Activated CD4-positive, alpha-beta T cell treated with anti-CD3 and anti-CD28 coated beads, Interleukin-2, Interleukin-6, amounts not matched to agents 100 ng/mL and 50 ng/mL, durations not matched to agents 16 hours and 8 hours (primary cell): ENCODE measurements at regions not wholly inside any gene's neighbourhood (a gene's known extent, or its start where the extent isn't known, plus 50 kb on each side); places are given as distances from the start of the nearest gene placed in this dataset.

Experiments used
- DNase-seq: peaks from one replicate; pipeline ENCODE4 v3.0.0-alpha.2; 2020

DNA sequence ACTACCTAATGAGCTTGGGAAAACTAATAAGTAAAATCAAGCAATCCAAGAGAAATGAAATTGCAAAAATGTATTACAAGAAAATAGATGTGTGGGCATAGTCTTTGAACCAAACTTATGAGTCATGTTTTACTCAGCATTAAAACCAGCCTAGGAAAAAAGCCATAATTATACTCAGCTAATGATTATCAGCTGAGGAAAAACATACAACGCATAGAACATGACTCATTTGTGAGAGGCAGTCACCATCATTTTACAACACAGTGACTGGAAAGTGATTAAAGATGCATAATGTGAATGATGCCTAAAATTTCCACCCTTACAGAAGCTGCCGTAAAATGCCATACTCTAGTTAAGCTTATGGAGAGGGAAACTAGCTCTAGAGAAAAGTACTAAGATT, 238.0 kb upstream of the EOMES start:
- DNase-seq: peak; percentile 18

DNA sequence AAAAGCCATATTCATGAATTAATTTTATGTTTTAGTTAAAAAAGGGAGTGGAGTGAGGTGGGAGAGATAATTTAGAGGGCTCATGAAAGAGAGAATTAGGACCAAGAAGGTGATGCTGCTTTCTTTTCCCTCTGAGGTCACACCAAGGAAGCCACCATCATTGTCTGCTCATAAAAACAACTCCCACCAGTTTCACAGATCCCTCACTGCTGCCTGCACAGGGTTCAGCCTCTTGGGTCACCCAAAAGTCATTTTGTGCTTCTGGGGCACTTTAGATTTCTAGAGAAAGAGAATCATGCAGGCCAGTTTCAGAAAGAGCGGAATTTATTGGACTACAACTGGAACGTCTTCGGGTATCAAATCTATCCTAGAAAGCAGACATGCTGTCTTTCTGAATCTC, 241.4 kb upstream of the EOMES start:
- no peak for DNase-seq

DNA sequence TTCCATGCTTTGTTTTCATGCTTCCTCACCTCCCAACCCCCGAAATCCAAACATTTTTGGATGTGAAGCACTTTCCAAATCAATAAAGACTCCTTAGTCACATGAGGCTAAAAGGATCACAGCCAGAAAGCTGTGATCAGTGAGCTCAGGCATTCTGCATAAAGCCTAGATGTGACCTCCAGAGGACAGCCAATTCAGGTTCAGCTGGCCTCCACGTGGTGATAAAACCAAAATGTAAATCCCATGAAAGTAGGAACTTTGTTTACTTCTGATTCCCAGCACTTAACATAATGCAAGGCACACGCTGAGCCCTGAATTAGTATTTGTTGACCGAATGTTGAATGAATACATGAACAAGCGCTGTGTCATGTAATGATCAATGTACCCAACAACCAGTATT, 249.5 kb upstream of the EOMES start:
- no peak for DNase-seq

DNA sequence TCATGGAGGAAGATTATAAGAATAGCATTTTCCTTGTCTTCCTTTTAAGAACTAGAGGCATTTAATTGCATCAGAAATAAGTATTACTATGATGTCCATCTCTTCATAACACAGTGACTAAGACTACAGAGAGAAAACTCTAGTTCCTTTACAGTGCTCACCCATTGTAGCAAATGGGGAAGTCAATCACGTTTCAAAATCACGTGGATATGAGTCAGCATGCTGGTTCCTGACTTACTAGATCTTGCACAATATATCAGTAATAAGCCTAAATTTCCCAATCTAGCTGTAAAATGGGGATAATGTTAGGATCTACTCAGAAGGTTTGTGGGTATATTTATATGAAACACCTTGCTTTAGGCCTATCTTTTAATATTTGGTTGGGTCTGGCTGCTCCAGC, 254.8 kb upstream of the EOMES start:
- peak; percentile 20 for DNase-seq

DNA sequence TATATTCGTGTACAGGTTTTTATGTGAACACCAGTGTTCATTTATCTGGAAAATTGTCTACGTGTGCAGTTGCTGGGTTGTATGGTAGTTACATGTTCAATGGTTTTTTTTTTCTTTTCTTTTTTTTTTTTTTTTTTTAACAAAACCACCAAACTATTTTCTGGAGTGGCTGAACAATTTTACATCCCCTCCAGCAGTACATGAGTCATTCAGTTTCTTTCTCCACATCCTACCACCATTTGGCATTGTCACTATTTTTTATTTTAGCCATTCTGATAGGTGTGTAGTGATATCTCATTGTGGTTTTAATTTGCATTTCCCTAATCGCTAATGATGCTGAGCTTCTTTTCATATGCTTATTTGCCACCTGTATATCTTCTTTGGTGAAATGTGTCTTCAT, 256.3 kb upstream of the EOMES start:
- no peak for DNase-seq

DNA sequence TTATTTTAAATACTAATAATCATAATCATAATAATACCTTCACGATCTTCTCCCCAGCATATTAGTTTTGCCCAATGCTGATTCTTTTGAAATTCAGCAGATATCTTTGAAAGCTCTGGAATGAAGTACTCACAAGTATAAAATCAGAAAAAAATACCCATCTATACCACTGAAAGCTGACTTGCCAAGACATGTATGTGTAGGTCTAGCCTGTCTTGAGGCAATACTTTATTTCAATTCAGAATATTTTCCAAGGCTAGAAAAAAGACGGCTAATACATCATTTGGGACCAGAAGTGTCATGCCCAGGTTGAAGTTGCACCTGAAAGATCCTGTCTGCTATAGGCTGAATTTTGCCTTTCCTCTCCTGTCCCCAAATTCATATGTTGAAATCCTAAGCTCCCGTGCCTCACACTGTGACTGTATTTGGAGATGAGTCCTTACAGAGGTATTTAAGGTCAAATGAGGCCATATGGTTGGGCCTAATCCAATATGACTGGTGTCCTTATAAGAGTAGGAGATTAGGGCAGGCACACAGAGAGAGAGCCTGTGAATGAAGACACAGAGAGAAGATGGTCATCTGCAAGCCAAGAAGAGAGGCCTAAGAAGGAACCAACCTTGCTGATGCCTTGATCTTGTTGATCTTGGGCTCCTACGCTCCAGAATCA, 255.9 kb upstream of the CMC1 start:
- DNase-seq: no peak

DNA sequence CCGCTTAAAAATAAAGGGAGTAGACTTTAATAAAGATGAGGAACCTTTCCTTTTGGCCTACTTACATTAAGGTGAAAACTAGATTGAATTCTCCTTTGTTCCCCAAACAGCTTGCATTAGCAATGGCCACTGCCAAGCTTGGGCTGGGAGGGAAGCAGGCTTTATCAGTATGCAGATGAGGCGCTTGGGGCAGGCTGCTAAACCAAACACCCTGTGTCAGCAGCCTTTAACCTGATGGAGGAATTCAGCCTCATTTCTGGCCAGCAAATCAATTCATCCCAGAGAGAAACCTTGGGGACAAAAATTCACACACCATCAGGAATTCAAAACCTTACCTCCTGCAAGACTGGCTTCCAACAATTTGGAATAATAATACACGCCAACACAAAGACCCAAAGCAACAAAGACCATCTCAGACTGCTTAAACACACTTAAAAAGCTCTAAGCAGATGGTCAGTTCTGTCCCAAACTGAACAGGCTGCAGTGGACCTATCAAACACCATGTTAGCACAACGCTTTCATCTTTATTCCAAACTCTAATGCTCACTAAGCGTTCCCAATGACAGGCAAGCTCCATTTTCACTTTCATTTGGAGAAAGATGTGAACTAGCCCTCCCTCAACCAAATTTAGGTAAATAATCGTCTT, 255.1 kb upstream of the CMC1 start:
- no peak for DNase-seq

DNA sequence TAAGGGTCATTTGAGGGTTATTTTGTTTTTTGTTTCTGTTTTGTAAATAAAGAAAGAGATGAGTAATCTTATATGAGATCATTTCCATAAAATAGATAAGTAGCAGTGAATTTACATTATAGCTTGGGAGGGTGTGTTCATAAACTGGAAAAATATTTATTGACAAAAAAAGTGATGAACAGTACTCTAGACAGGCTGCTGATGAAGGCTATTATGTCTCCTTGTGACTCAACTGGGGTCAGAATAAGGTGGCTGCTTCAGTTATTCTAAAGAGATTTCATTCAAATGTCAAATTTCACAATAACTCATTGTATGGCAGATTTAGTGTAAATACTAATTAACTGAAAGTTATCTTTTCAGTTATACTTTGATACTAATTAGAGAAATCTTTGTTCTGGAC, 251.1 kb upstream of the CMC1 start:
- no peak for DNase-seq

DNA sequence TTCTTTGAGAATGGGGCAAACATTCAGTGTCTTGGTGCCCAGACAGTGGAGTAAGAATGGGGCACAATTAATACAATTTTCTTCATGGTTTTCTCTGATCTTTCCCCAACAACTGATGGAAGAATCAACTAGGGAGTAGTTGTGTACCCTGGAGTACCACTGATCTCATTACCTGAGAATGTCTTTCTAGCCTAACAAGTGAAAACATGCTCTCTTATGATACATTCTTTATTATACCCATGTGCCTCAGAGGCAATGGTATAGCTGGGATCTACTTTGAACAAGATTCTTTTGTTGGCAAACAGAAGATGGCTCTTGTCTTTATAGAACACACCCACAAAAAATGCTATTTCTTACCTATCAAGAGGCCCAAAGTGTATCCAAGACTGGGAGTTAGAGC, 250.6 kb upstream of the CMC1 start:
- no peak for DNase-seq

DNA sequence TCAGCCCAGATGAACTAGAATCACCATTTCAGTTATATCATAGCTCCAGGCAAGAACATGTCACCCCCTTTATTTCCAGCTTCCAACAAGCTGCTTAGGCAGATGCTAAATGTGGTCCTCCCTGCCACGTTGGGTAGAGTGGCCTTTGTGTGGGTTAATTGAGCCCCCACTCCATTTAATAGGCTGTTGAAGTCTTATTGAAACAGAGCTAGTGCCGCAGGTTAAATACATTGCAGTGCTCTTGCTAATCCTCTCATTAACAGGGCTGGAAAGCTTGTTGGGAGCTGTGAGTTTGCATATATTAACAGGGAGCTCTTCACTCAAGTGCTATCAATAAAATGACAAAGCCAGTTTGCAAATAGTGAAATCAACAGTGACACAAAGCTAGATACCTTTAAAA, 248.4 kb upstream of the CMC1 start:
- no peak for DNase-seq

DNA sequence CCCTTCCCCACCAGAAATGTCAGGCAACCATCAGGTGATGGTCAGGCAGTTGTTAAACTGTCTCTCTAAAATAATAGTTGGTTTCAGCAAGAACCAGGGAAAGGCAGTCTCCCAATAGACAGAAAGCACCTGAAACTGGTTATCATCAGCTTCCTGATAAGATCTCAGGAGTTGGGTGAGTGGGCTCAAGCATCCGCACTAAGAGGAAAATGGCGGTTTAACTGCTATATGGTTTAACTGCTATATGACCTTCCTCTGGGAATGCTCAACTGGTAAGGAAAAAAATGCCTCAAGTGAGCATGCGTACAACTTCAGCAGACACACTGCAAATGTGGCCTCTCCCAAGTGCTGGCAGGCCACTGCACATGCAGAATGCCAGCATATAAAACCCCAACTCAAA, 240.8 kb upstream of the CMC1 start:
- DNase-seq: no peak

DNA sequence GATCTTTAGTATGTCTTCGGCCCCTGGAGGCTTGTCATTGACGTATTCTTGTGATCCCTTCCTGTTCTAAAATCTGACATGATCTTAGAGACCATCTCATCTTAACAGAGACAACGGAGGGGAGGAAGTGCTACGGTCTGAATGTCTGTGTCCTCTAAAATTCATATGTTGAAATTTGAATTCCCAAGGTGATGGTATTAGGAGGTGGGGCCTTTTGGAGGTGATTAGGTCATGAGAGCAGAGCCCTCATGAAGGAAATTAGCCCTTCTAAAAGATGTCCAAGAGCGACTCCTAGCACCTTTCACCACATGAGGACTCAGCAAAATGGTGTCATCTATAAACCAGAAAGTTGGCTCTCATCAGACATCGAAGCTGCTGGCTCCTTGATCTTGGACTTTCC, 233.2 kb upstream of the CMC1 start:
- no peak for DNase-seq

DNA sequence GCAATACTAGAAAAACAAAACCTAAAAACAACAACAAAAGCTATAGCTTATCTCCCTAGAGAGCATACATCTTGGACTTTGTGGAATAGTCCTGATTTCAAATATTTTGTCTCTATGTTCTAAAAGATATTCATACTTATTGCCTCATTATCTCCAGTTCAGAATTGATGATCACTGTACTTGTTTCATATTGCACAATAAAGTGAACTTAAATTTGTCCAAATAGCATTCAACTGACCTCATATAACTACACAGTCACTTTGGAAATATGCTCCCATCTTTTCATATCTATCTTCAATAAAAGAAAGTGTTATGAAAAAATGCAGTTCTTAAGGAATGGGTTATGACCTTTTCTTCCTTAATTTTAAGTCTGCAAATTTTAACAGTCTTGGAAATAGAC, 228.6 kb upstream of the CMC1 start:
- no peak for DNase-seq

DNA sequence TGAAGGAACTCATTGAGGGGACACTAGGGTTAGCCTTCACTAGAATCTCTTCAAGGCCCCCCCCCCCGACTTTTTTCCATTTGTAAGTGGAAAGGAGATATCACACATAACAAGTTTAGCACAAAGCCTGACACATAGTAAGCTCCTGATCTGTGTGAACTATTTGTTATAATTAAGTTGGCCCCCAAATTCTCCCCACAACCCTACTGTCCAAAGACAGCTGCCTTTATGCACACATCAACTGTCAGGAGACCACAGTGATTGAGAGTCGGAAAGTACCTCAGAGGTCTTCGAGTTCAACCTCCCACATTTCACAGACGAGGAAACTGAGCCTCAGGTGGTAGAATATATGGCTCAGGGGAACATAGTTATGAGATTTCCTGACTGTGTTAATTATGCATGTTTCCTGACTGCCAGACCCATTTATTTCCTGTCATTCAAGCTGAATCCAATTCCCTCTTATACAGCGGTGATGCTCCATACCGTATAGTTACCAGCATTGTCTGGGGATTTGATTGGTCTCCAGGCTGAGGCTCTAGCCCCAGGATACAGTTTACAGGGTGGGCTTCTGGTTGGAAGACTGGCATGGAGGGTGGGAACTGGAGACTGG, 227.4 kb upstream of the CMC1 start:
- no peak for DNase-seq

DNA sequence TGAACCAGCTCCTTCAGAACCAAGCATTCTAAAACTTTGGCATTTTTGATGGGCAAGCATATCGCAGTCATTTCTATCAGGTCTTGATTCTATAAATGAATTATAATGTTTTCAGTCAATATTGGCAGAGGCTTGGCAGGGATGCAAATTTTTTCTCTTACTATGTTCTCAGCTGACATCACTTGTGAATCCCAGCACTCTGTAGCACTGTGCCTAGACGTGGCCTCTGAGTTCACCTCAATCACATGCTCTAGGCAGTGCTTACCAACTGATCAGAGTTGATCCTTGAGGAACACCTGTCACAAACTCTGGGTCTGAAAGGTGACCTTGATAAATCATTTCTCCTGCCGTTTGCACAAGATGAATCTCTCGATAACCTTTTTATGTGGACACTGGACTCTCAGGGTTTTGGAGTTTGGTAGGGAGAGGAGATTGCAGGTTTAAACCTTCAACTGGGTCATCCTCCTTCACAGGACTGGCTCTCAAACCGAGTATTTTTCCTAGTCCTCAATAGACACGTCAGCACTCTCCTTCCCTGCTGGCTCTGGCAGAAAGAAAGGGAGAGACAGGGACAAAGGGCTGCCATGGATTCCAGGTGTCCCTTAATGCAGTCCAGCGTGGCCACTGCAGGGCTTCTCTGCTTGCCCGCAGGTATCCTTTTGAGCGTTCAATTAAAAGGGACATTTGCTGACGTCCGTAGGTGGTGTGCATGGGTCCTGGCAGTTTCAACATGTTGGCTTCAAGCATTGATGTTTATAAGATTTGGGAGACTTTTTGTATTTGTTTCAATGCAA, 222.3 kb upstream of the CMC1 start:
- DNase-seq: no peak

DNA sequence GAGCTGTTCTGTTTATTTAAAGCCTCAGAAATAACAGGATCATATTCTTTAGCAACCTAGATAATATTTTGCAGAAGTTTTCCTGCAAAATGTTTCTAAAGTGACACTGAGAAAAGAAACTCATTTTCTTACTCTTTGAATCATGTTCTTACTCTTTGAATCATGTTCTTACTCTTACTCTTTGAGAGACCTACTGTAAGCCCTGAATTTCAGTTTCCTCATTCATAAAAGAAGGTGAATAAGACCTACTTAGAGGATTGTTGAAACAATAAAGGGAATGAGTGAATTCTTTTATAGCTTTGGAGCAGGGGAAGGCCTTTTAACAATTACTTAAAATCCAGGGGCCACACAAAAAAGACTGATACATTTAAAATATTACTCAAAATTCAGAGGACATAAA, 221.7 kb upstream of the CMC1 start:
- DNase-seq: peak; percentile 30

DNA sequence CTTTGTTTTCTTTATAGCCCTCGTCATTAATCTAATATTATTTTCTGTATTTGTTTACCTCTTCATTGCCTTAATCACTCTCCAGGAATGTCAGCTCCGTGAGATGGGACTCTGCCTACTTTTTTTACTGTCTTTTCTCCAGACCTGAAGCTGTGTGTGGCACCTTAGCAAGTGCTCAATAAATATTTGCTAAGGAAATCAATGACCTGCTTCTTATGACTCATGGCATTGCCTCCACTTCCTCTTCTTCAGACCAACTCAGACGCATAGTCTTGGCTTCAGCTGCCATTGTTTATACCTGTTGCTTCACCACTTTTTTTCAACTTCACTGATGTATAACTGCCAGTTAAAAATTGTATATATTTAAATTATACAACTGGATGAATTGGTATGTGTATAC, 218.5 kb upstream of the CMC1 start:
- DNase-seq: no peak

DNA sequence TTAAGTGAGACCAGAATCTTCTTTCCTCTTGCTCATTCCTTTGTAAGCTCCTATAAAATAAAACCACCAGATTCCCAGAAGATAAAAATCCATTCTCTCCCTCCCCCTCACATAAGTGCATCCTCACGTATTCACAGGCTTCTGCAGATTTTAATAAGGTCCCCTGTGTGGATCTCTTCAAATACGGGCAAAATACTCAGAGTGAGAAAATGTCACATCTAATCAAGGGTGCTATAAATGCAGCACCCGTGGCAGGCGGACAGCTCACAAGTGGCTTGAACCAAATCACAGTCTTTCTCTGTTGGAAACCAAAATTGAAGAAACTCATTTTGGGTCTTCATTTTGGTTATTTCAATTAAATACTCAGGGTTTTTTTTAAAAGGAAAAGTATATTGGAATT, 212.9 kb upstream of the CMC1 start:
- DNase-seq: no peak

DNA sequence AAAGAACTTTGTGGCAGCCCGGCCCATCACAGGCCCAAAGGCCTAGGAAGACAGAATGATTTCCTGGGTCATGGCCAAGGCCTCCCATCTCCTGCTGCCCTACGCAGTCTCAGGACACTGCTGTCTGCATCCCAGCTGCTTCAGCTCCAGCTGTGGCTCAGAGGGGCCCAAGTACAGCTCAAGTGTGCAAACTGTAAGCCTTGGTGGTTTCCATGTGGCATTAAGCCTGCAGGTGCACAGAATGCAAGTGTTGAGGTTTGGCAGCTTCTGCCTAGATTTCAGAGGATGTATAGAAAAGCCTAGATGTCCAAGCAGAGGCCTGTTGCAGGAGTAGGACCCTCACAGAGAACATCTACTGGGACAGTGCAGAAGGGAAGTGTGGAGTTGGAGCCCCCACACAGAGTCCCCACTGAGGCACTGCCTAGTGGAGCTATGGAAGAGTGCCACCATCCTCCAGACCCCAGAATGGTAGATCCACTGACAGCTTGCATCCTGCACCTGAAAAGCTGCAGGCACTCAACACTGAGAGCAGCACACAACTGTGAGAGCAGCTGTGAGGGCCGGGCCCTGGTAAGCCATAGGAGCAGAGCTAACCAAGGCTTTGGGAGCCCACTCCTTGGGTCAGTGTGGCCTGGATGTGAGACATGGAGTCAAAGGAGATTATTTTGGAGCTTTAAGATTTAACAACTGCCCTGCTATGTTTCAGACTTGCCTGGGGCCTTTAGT, 208.2 kb upstream of the CMC1 start:
- DNase-seq: no peak

DNA sequence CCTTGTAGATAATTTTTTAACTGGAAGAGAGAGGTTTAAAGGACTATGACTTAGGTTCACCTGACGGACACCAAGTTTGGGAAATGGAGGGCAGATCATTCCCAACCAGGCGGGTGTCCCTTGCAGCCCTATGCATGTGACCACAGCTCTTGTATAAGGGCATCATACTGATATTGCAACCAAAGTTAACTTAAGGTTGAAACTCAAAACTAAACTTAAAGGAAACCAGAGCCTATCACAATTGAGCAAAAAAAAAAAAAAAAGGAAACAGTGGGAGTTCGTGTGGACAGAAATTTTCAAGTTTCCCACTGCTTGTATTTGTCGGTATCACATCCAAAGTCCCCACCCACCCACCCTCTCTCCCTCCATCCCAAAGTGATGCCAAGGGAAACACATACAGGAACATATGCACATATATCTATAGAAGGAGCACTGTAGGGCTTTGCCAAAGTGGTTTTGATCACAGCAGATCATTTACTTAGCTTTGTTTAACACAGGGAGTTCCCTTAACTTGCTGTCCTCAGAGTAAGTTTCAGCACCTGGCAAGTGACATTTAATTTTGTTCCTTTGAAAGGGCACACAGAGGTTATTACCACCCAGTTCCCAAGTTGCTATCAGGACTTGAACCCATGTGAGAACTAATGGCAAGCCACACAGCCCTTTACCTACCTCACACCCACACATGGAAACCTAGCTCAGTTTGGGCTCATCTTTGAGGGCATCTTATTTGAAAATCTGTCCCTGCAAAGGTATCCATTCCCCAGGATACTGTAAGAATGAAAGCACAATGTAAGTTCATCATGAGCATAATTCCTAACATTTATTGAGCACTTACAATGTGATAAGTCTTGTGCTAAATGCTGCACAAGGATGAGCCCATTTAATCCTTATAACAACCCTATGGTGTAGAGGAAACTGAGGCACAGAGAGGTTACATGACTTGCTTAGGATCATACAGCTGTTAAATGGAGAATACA, 204.5 kb upstream of the CMC1 start:
- DNase-seq: no peak

DNA sequence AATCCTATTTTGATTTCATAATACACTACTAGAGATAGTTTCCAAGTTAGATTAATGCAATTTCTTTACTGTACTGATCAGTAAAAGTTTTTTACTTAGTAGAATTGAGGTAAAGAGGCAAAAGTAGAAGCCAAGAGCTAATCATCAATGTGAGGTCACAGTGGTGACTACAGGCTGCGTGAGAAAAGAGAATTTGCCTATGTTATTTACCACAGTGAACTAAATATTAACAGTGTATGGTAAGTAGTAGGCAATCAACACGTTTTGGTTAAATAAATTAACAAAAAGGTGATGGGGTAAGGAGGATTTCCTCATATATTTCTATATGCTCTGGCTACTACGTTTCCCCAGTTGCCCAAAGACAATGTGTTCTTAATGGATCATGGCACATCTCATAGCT, 202.2 kb upstream of the CMC1 start:
- no peak for DNase-seq

DNA sequence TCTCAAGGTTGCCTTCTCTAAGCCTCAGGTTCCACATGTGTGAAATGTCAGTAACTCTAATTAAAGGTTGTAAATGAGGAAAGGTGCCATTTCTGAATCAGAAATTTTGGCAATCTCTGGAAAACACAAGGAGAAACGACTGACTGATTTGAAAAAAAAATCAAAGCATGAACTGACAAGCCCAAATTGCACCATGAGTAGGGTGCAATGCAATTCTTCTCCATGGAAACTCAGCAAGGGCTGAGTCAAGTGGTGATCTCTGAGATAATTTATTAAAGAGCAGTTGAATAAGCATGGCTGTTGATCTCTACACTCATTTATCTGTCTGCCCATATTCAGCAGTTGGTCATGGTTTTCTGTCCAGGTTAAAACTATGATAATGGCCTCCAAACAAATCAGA, 201.6 kb upstream of the CMC1 start:
- DNase-seq: no peak
